Osteocyte (in vitro differentiated cells): ENCODE measurements at regions not wholly inside any gene's neighbourhood (a gene's known extent, or its start where the extent isn't known, plus 50 kb on each side); places are given as distances from the start of the nearest gene placed in this dataset.

Experiments used
- DNase-seq: peaks from one replicate; pipeline ENCODE4 v3.0.0; 2021; ENCODE audit warnings: mixed read lengths; ENCODE audit not compliant: unreplicated experiment; ENCODE audit errors: extremely low spot score
- H3K27ac Mint-ChIP-seq: one replicate; pipeline ENCODE4 v1.8.0; 2021; ENCODE audit warnings: mild to moderate bottlenecking, mixed read lengths; ENCODE audit not compliant: unreplicated experiment
- H3K27me3 Mint-ChIP-seq: one replicate; pipeline ENCODE4 v1.8.0; 2021; ENCODE audit warnings: mixed read lengths; ENCODE audit not compliant: unreplicated experiment
- H3K36me3 Mint-ChIP-seq: one replicate; pipeline ENCODE4 v1.8.0; 2021; ENCODE audit warnings: mixed read lengths; ENCODE audit not compliant: unreplicated experiment
- H3K4me1 Mint-ChIP-seq: one replicate; pipeline ENCODE4 v1.8.0; 2021; ENCODE audit warnings: mixed read lengths; ENCODE audit not compliant: unreplicated experiment
- H3K4me3 Mint-ChIP-seq: one replicate; pipeline ENCODE4 v1.8.0; 2021; ENCODE audit warnings: mild to moderate bottlenecking, moderate library complexity, mixed read lengths; ENCODE audit not compliant: unreplicated experiment
- H3K9me3 Mint-ChIP-seq: one replicate; pipeline ENCODE4 v1.8.0; 2021; ENCODE audit warnings: mixed read lengths; ENCODE audit not compliant: unreplicated experiment
- CTCF ChIP-seq: fragments of 200-600 bp; sonication (generic); IDR thresholded peaks from 2 replicates; pipeline ENCODE4 v1.5.0; 2021; ENCODE audit warnings: antibody characterized with exemption, mild to moderate bottlenecking, moderate library complexity

GRCh38 chr6:94670017-94670416 lies 907.3 kb upstream of the MANEA start:
- H3K4me1 Mint-ChIP-seq: no peaks in the 10 kb centered on the region
- TF ChIP-seq CTCF: no peak
- no peak for DNase-seq
- H3K36me3 Mint-ChIP-seq: no peaks in the 10 kb centered on the region
- H3K27me3 Mint-ChIP-seq: no peaks in the 10 kb centered on the region
- H3K9me3 Mint-ChIP-seq: peaks cover 4% of the 10 kb centered on the region
- H3K4me3 Mint-ChIP-seq: no peak overlapping the region
- no peak overlapping the region for H3K27ac Mint-ChIP-seq

- Mint-ChIP-seq H3K27ac (no peak overlapping the region), H3K9me3 (no peaks in the 10 kb centered on the region), H3K4me3 (no peak overlapping the region), H3K36me3 (no peaks in the 10 kb centered on the region), H3K27me3 (no peaks in the 10 kb centered on the region), H3K4me1 (no peaks in the 10 kb centered on the region)
- no peak for DNase-seq
- no peak for TF ChIP-seq CTCF
These were observed 908.5 kb upstream of the MANEA start for GRCh38 chr6:94668876-94669275.

- Mint-ChIP-seq H3K27me3 (peaks cover 2% of the 10 kb centered on the region), H3K4me1 (no peaks in the 10 kb centered on the region), H3K4me3 (no peak overlapping the region), H3K36me3 (no peaks in the 10 kb centered on the region), H3K9me3 (peaks cover 15% of the 10 kb centered on the region), H3K27ac (no peak overlapping the region)
- no peak for DNase-seq
- TF ChIP-seq CTCF: no peak
These were observed 918.4 kb upstream of the MANEA start for GRCh38 chr6:94658929-94659328.

- Mint-ChIP-seq H3K4me3 (no peak overlapping the region), H3K4me1 (no peaks in the 10 kb centered on the region), H3K36me3 (no peaks in the 10 kb centered on the region), H3K27ac (no peak overlapping the region), H3K9me3 (peaks cover 9% of the 10 kb centered on the region), H3K27me3 (peaks cover 4% of the 10 kb centered on the region)
- DNase-seq: no peak
- no peak for TF ChIP-seq CTCF
These were observed 926.1 kb upstream of the MANEA start for GRCh38 chr6:94651239-94651638.

GRCh38 chr6:94645191-94645590 lies 932.1 kb upstream of the MANEA start:
- Mint-ChIP-seq H3K9me3 (no peaks in the 10 kb centered on the region), H3K4me1 (no peaks in the 10 kb centered on the region), H3K4me3 (no peak overlapping the region), H3K27me3 (peaks cover 9% of the 10 kb centered on the region), H3K27ac (no peak overlapping the region), H3K36me3 (no peaks in the 10 kb centered on the region)
- TF ChIP-seq CTCF: no peak
- no peak for DNase-seq
